ENCODE measurements at regions not wholly inside any gene's neighbourhood (a gene's known extent, or its start where the extent isn't known, plus 50 kb on each side); places are given as distances from the start of the nearest gene placed in this dataset.

DNA sequence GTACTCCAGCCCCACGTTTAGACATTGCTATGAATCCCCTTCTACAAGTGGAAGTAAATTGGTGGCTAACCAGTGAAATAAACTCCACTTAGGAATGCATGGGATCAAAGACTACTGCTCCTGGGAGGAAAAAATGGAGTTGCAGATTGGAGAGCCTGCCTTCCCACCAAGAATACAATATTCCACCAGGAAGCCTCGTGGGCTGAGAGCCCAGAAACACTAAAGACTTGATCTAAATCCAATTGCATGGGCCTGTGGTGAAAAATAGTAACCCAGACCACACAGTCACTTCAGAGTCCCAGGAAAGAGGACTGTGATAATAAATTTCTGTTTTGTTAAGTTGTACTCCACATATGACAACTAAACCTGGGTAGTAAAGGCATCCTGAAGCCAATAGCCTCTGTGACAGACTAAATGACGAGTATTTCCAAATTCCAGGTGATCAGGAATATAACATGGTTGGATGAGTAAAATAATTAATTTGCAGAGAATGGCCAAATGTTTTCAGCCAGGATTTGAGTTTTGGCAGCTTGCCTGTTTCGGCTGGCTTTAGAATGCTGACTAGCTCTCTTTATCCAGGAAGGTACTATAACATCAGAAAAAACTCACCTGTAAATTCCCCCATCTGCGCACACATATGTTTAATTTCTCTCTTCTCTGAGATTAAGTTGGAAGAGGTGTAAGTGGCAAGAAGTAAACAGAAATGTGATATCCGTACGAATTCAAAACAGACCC, 480.3 kb downstream of the LIG4 start:
- DNase-seq: no peak

DNA sequence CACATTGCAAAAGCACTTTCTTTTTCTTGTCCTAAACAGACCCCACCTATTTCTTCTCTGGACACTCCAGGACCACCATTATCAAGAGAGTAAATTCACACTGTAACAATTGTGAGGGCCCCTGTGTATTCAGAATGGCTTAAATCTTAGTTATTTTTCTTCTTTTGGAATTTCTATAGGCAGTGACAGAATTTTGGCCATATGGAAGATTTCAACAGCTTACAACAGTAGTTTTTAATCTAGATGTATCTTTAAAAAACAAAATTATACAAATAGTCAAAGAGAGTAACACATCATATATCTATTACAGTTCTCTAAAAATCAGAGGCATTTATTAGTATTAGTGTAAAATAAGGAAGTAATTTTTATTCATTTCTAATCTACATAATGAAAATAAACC, 482.1 kb downstream of the LIG4 start:
- DNase-seq: no peak

DNA sequence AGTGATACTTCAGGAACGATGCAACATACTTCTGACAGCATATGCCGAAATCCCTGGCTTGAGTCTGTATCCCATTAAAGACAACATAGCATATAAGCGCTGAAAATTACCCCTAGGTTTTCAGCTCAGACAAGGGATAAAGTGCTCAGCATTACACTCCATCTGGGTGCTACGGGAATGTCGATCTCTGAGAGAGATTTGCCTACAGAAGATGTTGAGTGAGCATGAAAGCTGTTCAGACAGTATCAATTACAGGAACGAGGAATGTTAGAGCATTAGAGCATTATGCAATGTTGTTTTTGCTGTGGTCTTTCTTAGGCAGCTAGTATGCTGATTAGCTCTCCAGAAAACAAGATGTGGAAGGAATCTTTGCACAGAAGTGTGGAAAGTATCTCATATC, 484.5 kb downstream of the LIG4 start:
- no peak for DNase-seq

DNA sequence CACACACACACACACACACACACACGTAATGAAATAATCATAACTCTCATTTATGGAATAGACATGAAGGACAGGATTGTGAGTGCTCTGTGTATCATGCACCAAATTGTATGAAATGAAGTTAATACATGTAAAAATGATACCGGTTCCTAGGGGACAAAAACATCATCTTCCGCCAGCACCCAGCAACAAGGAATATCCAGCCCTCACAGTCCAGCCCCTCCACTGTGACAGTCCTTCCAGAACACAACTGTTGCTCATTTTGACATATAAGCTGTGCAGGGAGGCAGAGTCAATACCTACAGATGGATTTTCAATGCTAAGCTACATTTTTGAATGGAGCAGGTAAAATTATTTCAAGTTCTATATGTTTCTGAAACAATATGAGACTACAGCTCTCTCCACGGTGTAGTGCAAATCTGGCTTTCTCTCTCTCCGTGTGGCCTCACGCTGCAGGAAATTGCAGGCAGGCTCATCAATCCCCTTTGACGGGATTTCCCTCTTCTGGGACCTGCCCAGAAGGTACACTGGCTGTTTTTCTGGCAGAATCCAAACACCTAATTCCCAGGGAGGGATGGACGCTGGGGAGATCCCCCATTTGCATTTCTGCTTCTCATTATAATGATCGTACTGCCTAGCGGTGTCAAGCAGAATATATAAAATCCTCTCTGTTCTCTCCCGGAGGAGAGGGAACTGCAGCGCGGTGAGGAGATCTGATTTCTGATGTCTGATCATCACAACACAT, 494.0 kb downstream of the LIG4 start:
- DNase-seq: no peak

DNA sequence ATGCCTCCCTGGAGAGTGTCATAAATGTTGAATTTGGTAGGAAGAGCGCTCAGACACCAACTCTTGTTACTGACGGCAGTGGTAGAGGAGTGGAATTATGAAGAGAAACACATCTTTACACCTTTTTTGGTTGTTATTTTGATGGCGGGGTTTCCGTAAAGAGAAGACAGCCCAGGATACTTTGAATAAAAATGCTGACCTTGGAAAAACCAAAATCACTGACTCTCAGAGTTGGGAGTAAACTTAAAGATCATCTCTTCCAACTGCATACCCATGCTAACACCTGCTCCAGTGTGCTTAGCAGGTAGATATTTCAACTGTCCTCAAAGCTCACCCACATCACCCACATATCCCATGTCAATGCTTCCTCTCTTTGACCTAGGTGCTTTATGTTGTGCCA, 498.6 kb downstream of the LIG4 start:
- DNase-seq: no peak

DNA sequence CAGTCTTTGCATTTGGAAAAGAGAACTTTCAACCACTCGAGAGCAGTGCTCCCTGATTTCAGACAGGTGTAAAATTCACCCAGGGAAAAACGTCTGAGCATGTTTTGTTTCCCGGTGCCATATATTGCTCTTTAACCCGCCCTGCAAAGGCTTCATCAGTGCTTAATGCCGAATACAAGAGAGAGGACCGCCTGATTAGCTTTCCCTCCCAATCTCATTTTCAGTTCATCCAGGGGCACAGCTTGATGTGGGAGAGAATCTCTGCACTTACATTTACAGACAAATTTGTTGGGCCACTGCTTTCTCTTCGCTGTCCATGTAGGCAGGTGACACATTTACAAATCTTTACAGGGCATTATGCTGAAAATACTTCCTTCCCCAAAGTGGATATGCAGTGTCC, 499.1 kb downstream of the LIG4 start:
- DNase-seq: no peak

DNA sequence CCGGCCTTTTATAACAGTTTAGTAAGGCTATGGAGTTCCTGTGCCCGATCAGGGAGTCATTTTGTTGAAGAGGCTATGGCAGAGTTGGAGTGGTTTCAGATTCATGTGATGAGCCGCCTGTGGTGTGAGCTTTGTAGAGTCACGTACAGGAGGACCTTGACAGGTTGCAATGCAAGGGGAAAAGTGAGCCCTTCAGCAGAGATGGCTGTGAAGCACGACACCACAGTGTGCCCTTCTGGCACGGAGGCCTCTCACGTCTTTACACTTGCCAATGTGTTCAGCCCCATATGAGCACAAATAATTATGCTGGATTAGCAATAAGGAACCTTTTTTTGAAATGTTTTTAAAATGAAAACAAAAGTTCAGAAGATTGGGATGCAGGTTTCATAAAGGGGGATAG, 499.8 kb downstream of the LIG4 start:
- DNase-seq: no peak

DNA sequence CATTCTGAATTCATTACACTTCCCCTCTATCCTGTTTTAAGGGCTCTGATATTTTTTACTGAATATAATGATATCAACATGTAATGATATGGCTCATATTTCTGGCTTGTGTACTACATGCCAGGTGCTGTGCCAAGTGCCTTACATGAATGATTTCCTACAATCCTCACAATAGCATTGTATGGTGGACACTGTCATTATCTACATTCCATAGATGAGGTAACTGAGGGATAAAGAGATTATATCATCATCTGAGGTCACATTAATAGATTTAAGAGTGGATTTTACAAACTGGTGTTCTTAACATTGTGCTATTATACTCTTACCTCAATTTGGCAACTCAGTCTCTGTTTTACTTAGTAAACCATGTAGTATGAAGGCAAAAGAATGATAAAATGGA, 502.0 kb downstream of the LIG4 start:
- DNase-seq: no peak

DNA sequence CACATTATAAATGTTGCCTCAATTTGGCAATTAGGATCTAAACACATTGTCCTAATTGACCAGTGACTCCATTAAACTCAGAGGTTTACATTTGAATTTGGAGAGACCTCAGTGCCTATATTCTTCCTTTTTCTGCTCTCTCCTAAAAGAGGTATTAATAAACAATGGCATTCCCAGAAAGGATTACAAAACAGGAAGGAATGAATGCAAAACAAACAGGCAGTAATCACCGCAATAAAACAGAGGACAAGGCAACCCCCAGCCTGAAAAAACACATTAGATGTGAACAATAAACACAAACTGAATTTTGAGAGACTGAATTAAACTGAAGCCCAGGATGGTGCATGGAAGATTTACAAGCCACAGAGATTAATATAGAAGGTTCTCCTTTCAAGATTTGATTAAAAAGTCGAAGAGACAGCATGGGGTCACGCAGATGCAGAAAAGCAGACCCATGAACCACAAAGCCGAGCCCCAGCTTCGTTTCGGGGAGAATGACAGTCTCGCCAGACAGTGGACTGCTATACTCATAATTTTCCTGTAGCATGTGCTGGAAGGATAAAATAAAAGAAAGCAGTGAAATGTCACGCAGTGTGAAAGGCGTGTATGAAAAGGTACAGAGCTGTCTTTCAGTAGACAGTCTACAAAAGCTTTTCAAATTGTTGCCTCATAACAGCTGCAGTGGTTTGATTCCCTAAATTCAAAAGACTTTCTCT, 503.0 kb downstream of the LIG4 start:
- no peak for DNase-seq

DNA sequence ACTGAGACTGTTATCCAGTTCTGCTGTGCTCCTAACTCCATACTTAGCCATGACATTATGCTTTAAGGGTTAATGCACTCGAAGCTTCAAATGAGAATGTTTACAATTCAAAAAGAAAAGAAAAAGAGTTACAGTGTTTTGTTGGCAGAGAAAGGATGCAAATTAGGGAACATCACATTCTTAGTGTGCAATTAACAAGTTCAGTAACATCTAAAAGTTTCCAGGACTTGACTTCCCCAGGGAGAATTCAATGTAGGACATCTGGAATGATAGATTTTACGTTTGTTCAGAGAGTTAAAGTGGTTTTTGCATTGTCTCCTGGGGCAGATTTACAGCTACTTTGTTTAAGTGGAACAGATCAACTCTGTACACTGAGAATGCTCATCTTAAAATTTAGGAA, 525.2 kb downstream of the LIG4 start:
- DNase-seq: no peak

DNA sequence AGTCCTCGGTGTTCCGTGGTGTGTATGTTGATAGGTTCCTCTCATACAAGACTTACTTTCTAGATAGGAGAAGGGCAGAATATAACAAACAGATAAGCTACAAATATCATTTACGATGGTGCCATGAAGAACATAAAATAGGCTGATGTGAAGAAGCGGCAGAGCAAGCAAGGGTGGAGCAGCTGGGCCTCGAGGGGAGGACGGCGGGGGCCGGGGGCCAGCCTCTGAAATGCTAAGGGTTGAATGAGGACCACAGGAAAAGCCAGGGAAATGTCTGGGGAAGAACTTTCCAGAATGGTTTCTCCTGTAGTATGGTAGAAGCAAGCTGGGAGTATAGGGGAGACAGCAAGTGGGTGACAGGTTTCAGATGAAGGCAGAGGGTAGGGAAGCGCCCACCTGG, 529.5 kb downstream of the LIG4 start:
- no peak for DNase-seq

DNA sequence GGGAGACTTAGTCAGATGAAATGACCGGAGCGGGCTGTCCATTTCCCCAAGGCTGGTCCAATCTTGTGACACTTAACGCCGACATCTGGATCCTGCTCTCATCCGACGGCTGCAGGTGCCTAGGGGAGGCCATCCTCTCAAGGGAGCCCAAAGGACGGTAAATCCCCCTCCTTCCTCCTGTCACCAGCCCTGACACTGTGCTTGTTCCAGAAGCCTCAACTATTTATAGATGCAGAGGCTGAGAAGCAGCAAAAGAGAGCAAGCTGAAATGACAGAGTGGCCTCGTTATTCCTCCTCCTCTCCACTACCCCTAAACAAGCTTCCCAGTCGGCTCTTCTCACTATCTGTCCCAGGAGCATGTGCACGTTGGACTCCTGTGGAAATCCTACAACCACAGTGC, 533.7 kb downstream of the LIG4 start:
- no peak for DNase-seq

DNA sequence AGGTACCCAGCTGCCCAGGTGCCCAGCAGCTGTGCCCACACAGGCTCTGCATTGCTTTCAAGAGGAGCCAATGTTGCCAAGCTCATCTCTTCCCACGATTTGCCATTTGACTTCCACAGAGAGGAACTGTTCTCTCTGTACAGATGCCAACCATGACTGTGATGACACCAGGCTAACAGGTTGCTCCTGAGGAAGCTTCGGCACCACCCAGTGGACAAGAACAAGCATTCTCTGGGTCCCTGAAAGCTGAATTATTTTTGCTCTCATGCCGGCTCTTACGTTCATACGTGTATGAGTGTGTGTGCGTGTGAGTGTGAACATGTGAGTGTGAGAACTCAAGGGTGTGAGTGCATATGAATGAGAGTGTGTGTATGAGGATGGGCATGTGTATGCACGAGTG, 535.2 kb downstream of the LIG4 start:
- peak in 1 of 2 experiments; percentile 2 for DNase-seq

DNA sequence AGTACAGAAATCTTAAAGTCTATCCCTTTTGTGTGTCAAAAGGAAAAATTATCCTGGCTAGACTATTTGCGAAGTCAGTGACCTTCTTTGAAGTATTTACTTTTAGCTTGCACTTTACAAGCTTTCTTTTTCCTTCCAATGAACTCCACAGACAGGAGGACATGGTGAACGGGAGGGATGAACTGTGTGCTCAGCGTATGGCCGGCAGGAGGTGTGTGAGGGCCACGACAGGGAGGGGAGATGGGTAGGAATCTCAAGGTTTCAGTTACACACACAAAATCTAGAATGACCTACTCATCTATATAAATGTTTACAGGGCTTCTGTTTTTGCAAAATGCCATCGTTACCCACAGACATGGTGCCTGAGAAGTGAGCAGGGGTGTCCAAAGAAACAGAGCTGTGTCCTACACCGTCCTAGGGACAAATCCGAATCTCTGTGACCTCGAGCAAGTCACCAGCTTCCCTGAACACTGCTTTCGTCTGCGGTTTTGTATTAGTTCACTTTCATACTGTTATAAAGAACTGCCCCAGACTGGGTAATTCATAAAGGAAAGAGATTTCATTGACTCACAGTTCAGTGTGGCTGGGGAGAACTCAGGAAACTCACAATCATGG, 537.2 kb downstream of the LIG4 start:
- DNase-seq: no peak

DNA sequence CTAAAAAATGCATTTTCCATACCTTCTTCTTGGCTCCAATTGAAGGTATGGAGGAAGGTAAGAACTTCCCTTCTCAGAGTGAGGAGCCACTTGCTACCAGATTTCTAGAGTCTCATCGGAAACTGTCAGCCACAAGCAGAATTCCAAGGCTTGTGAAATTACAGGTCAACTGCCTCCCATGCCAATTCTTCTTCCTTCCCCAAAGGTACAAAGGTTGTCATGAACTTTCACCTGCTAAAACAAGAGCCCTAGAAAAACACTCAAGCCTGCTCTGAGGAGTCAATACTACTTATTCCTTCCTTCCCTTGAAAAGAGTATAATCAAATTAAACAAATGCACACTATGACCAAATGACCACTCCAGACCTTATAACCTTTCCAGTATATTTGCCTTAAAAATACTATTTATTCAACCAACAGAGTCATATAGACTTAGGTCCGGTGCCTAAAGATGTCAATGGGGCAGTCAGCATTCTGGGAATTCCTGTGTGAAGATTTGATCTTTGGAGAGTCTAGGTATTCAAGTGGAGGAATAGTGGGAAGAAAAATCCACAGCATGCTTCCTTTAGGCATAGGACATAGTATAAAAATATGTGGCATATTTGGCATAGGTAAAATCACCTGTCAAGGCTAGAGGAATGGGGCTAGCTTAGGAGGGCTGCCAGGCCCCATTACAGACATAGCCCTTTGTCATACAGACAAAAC, 539.3 kb downstream of the LIG4 start:
- no peak for DNase-seq

DNA sequence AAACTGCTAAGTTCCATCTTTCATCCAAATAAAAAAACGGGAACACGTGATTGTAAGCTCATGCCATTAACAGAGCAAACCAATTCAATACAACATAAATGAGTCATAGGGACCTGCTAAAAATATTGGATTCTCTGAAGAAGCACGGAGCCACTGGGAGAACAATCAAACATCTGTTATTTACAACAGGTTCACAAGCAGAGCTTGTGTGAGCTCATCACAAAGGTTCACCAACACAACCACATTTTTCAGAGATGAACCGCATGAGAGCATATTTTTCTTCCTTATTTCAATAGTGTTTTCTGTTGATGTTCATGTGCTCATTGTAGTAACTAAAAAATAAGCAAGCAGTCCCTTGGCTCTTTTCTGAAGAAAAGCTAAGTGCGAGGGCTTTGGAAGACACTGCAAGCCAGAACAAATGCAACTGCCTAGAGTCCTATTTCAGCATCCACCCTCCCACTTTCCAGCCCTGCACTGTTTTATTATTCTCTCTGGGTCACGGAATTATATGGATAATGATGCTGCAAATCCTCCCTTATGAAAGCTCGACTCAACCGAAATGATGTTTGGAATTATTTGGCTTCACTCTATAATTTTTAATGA, 545.8 kb downstream of the LIG4 start:
- DNase-seq: no peak

DNA sequence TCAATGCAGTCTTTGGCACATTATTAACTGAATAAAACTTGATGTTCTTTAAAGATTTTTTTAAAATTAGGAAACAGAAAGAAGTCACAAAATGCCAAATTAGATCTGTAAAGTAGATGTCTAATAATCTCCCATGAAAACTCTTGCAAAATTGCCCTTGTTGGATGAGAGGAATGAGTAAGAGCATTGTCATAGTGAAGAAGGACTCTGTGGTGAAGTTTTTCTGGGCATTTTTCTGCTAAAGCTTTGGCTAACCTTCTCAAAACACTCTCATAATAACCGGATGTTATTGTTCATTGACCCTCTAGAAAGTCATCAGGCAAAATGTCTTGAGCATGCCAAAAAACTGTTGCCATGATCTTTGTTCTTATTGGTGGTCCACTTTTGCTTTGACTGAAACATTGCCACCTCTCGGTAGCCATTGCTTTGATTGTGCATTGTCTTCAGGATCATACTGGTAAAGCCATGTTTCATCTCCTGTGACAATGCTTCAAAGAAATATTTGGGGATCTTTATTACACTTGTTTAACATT, 549.3 kb downstream of the LIG4 start:
- DNase-seq: no peak

DNA sequence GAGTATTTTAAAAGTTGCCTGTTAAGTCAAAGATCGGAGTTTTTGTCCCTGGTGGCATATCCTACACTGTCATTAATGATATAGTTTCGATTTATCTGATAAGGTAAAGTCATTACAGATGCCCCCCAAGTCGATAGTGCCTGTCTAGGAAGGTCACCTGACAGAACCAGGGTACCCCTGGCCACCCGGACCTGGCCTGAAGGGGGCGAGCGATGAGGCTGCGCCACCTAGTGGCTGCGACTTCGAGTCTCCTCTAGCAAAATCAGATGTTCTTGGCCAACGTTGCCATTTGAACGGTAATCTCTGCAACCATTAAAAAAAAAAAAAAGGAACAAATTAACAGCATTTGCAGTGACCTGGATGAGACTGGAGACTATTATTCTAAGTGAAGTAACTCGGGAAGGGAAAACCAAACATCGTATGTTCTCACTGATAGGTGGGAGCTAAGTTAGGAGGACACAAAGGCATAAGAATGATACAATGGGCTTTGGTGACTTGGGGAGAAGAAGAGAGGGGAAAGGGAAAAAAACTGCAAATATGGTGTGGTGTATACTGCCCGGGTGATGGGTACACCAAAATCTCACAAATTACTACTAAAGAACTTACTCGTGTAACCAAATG, 565.1 kb downstream of the LIG4 start:
- DNase-seq: peak; percentile 37 to 58

DNA sequence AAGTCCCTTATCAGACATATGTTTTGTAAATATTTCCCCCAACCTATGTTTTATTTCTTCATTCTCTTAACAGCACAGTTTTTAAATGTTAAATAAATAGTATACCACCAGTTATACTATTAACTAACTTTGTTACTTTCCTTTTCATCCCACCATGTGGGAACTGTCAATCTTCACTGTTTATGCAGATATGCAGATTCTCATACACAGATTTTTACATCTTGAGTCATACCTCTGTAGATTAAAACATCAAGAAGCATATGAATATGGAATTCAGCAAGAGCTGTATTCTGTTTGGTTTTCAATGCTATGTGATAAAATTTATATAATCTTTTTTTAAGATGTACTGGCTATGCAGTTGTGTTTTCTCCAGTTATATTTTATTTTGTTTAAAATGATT, 566.3 kb downstream of the LIG4 start:
- DNase-seq: no peak

DNA sequence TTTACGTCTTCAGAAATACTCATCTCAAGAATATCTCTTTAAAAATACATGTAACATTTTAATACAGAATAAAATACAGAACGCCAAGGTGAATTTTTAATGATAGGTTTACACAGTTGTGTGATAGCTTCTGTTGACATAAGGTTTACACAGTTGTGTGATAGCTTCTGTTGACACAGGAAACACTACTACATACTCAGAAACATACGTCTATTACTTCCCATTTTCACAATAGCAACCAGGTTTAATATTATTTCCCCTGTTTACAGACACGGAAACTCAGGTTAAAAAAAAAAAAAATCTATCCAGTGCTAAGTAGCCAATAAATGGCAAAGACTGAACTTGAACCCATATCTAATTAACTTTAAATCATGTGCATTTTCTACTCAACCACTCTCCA, 571.2 kb downstream of the LIG4 start:
- DNase-seq: no peak

DNA sequence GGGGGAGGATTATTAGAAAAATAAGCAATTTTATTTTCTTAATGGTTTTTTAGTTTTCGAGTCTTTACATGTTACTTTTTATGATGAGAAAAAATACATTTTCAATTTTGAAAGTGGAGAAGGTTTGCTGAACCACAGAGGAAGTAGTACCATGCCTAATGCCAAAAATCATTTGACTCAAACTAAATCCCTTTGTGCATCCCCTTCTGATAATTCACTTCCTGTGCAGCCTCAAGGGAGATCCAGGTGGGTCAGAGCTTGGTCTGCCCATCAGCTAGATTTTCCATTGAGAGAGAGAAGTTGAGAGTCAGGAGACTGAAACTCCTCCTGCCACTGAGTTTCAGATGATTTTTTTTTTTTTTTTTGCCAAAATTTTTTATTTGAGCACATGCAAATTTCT, 571.7 kb downstream of the LIG4 start:
- DNase-seq: no peak

DNA sequence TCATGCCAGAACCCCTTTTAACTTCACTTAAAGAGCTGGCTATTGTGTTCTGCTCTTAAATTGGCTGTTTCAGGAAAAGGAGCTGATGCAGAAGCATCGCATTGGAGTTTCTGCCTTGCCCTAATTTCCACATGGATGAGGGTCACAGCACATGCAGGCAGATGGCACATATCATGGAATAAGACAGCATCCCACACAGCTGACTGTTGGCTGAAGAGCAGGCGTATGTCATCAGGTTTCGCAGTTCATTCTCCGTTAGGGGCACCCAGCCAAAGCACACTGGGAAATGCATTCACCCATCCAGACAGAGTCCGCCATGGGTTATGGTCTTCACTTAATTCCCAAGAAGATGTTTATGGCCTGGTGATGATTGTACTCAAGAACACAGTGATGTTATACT, 572.5 kb downstream of the LIG4 start:
- DNase-seq: no peak

Data from Kasumi-1 (cell line).